GM12878 (cell line): ENCODE measurements at regions not wholly inside any gene's neighbourhood (a gene's known extent, or its start where the extent isn't known, plus 50 kb on each side); places are given as distances from the start of the nearest gene placed in this dataset.

Source experiments
- ATAC-seq: fragments of 200-7000 bp; cut with Tn5 transposase; 3 replicates; pipeline ENCODE4 v1.9.1; 2020; ENCODE audit warnings: mild to moderate bottlenecking, moderate library complexity
- BruUV-seq: library from RNA; stranded (reverse); fragments of 400-500 nt; replicated peaks from 2 replicates; lab custom pipeline; 2021; lab: Mats Ljungman, UMichigan
- CTCF ChIA-PET: fragments of 300-600 bp; sonication (Branson Sonifier 250); formaldehyde crosslinking; extraction: SDS; loops from one replicate; lab custom pipeline; 2021; ENCODE audit warnings: inconsistent platforms; lab: Yijun Ruan, JAX
- POLR2A ChIA-PET: fragments of 350-600 bp; formaldehyde crosslinking; extraction: SDS; loops from one replicate; lab custom pipeline; 2021; ENCODE audit warnings: inconsistent platforms; lab: Charles Lee
- RAD21 ChIA-PET: fragments of 300-600 bp; sonication (Branson Sonifier 250); formaldehyde crosslinking; loops from one replicate; lab custom pipeline; 2023; ENCODE audit warnings: antibody characterized with exemption; ENCODE audit not compliant: unreplicated experiment; lab: Charles Lee
- SMC1A ChIA-PET: fragments of 300-600 bp; sonication (Branson Sonifier 250); formaldehyde crosslinking; loops from one replicate; lab custom pipeline; 2023; ENCODE audit not compliant: unreplicated experiment, uncharacterized antibody; lab: Charles Lee
- DNase-seq: peaks from one replicate; pipeline ENCODE4 v3.0.0-alpha.2; 2011; ENCODE audit warnings: low read depth, low spot score
- FAIRE-seq: peaks from 3 replicates; lab custom pipeline; 2011; peaks lifted over from hg19 to GRCh38; lab: Jason Lieb, UNC
- H2AFZ ChIP-seq: 2 replicates; pipeline ENCODE4 v1.6.0; 2011; ENCODE audit warnings: low read depth, low read length, control low read depth; ENCODE audit not compliant: control insufficient read depth
- H3K27ac ChIP-seq: 2 replicates; pipeline ENCODE4 v1.5.1; 2011; ENCODE audit warnings: control low read depth; ENCODE audit not compliant: control insufficient read depth, insufficient read depth
- H3K27me3 ChIP-seq, 2 experiments: replicated peaks in 1 of 2; 2 replicates each; pipeline versions ENCODE4 v1.6.0 to v1.6.1; 2011; ENCODE audit warnings: low read length in 1 of 2; ENCODE audit not compliant: control insufficient read depth in 2 of 2, insufficient read depth in 2 of 2
- H3K36me3 ChIP-seq, 2 experiments: 2 replicates each; pipeline ENCODE4 v1.5.1; 2011; ENCODE audit warnings: low read length in 1 of 2; ENCODE audit not compliant: control insufficient read depth in 2 of 2, insufficient read depth in 2 of 2
- H3K4me1 ChIP-seq: 2 replicates; pipeline ENCODE4 v1.6.1; 2011; ENCODE audit warnings: mild to moderate bottlenecking, low read length, moderate library complexity, mixed read lengths; ENCODE audit not compliant: control insufficient read depth, insufficient read depth
- H3K4me2 ChIP-seq: 2 replicates; pipeline ENCODE4 v1.6.0; 2011; ENCODE audit warnings: control low read depth; ENCODE audit not compliant: control insufficient read depth, insufficient read depth
- H3K4me3 ChIP-seq: fragments of 200-600 bp; sonication (generic); 2 replicates; pipeline ENCODE4 v1.5.1; 2016
- H3K79me2 ChIP-seq: 2 replicates; pipeline ENCODE4 v1.6.0; 2011; ENCODE audit warnings: low read length; ENCODE audit not compliant: control insufficient read depth, insufficient read depth
- H3K9ac ChIP-seq: 2 replicates; pipeline ENCODE4 v1.8.0; 2011; ENCODE audit warnings: low read length, control low read depth, mixed read lengths; ENCODE audit not compliant: control insufficient read depth, insufficient read depth
- H3K9me3 ChIP-seq: replicated peaks from 3 replicates; pipeline ENCODE4 v1.5.1; 2011; ENCODE audit warnings: mild to moderate bottlenecking, low read length; ENCODE audit not compliant: control insufficient read depth, insufficient read depth
- H4K20me1 ChIP-seq: 2 replicates; pipeline ENCODE4 v1.6.0; 2011; ENCODE audit not compliant: control insufficient read depth, insufficient read depth
- HDAC2 ChIP-seq: fragments of 200-600 bp; sonication (generic); IDR thresholded peaks from 2 replicates; pipeline ENCODE4 v1.6.1; 2017
- IRF4 ChIP-seq: IDR thresholded peaks from 2 replicates; pipeline ENCODE4 v1.6.1; 2011; ENCODE audit warnings: low read depth, low read length
- RFX5 ChIP-seq: IDR thresholded peaks from 2 replicates; pipeline ENCODE4 v1.6.1; 2011; ENCODE audit warnings: low read depth, low read length, improper control_type of control experiment
- RUNX3 ChIP-seq: IDR thresholded peaks from 2 replicates; pipeline ENCODE4 v1.6.1; 2012; ENCODE audit warnings: low read length, inconsistent platforms
- WGBS: methylation state at CpG from one replicate; pipeline ENCODE4 v1.1.6; 2016; ENCODE audit warnings: low lambda C conversion rate; ENCODE audit not compliant: insufficient replicate concordance, insufficient coverage; ENCODE audit errors: missing lambda C conversion rate; 5-methylcytosine and 5-hydroxymethylcytosine counted together
- in situ Hi-C: fragments of 300-500 bp; cut with MboI; formaldehyde crosslinking; loops from 9 replicates; pipeline ENCODE4 v1.14.3; 2018; ENCODE audit warnings: mixed read lengths
- intact Hi-C: fragments of 100-400 bp; cut with micrococcal nuclease; formaldehyde crosslinking; loops from one replicate; pipeline ENCODE4 v1.14.2; 2022; ENCODE audit not compliant: unreplicated experiment
- TF ChIP-seq, protein P1 (sequence below): fragments of 450-650 bp; IDR thresholded peaks from 2 replicates; pipeline ENCODE4 v1.6.1; 2016; ENCODE audit warnings: mild to moderate bottlenecking

DNA sequence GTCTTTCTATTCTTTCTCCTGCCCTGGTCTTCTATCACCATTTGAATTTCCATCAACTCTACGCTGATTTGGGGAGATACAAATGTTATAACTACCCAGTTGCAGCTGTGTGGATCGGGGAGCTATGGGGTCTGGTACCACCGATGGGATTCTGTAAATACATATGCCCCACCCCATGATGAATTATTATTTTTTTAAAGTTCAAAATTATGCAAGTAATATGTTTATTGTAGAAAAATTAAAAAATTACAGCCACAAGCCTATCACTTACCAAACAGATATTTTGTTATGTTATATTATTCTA lies 52.4 kb upstream of the CLMP start:
- H2AFZ ChIP-seq = no peak overlapping the region
- TF ChIP-seq, protein P1, sequence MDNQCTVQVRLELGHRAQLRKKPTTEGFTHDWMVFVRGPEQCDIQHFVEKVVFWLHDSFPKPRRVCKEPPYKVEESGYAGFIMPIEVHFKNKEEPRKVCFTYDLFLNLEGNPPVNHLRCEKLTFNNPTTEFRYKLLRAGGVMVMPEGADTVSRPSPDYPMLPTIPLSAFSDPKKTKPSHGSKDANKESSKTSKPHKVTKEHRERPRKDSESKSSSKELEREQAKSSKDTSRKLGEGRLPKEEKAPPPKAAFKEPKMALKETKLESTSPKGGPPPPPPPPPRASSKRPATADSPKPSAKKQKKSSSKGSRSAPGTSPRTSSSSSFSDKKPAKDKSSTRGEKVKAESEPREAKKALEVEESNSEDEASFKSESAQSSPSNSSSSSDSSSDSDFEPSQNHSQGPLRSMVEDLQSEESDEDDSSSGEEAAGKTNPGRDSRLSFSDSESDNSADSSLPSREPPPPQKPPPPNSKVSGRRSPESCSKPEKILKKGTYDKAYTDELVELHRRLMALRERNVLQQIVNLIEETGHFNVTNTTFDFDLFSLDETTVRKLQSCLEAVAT = no peak
- TF ChIP-seq RUNX3 = 0 out of 2 replicates have a peak, but pooled peaks have one; percentile 0
- TF ChIP-seq IRF4 = no peak
- TF ChIP-seq RFX5 = no peak
- no peak for TF ChIP-seq HDAC2
- TF ChIP-seq, all 136 proteins: peak for 1
- ChIA-PET CTCF (interaction anchor here (0.6 to 4.9 kb wide), 63 partner anchors 8 to 1473 kb away, joined by 3 to 117 read pairs (median 4); no protein-coding TSS in a partner anchor), SMC1A (interaction anchor here (0.7 to 4.6 kb wide), 28 partner anchors 10 to 492 kb away, joined by 3 to 47 read pairs (median 4); no protein-coding TSS in a partner anchor), POLR2A (interaction anchor here (0.6 to 1.2 kb wide), 3 partner anchors 85 to 395 kb away, joined by 3 to 5 read pairs (median 3); no protein-coding TSS in a partner anchor), RAD21 (interaction anchor here (0.6 to 3.0 kb wide), 33 partner anchors 11 to 388 kb away, joined by 3 to 44 read pairs (median 4); no protein-coding TSS in a partner anchor)
- intact Hi-C loops (loop anchor here (1.0 to 5.0 kb wide), 3 partner anchors 80 to 231 kb away; no protein-coding TSS in a partner anchor), in situ Hi-C loops (loop anchor here (5.0 kb wide), 1 partner anchor 135 kb away; no protein-coding TSS in a partner anchor)
- WGBS = 53% methylated on average over 3 of the region's 3 CpGs
- H3K9me3 ChIP-seq = no peaks in the 10 kb centered on the region
- H3K4me3 ChIP-seq = no peak overlapping the region
- no peak for FAIRE-seq
- H3K9ac ChIP-seq = no peak overlapping the region
- H3K27ac ChIP-seq = no peak overlapping the region
- DNase-seq = no peak
- BruUV-seq = no TSS peak
- H4K20me1 ChIP-seq = no peaks in the 10 kb centered on the region
- H3K36me3 ChIP-seq = no peaks in the 10 kb centered on the region
- peaks cover 0 to 2% of the 10 kb centered on the region in 2 experiments; a peak in 1 of 4 replicates for H3K27me3 ChIP-seq
- no peaks in the 10 kb centered on the region for H3K79me2 ChIP-seq
- no peak for ATAC-seq
- no peaks in the 10 kb centered on the region; the same call in 1 of the 2 replicates for H3K4me1 ChIP-seq
- no peak overlapping the region for H3K4me2 ChIP-seq
